ENCODE measurements at regions not wholly inside any gene's neighbourhood (a gene's known extent, or its start where the extent isn't known, plus 50 kb on each side); places are given as distances from the start of the nearest gene placed in this dataset.
"Not testable (repeated sequence)": the region's sequence is repeated elsewhere in the genome, so short reads cannot be mapped to it uniquely, and the experiment has no call there.

GRCh38 chr3:11739706-11740105 lies 96.0 kb upstream of the VGLL4 start:
- no peak for DNase-seq

- no peak for DNase-seq
These were observed 95.4 kb upstream of the VGLL4 start for GRCh38 chr3:11739123-11739522.

DNA sequence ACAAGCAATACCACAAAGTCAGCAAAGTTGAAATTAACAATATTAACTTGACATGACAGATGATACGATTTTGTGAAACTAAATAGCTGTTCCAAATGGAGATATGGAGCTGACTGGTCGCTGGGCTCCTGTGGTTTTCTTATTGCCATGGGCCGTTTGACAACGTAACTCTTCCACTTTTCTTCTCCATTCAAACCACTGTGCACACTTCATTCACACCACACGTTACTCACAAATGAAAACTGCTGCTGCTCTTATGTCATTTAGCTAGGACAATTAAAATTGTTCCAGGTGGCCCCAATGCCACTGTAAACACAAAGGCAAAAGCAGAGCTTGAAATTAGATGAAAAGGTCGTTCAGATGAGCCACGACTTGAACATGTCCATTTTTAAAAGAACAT lies 94.0 kb upstream of the VGLL4 start:
- DNase-seq: no peak

- DNase-seq: no peak
These were observed 92.6 kb upstream of the VGLL4 start for GRCh38 chr3:11736136-11736833.

DNA sequence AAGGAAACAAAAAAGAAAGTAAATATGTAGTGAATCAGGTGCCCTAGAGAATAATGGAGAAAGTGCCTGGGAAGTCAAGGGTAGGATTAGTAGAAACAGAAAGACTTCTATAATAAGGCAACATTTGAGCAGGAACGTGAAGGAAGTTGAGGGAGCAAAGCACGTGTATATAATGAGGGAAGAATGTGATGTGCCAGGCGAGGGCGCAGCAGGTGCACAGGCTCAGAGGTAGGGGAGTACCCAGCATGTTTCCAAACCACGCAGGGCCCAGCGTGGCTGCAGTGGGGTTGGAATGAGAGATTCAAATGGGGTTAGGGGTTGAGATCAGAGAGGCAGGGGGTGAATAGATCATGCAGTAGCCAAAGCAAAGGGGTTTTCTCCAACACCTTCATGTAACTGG lies 91.9 kb upstream of the VGLL4 start:
- DNase-seq: no peak

DNA sequence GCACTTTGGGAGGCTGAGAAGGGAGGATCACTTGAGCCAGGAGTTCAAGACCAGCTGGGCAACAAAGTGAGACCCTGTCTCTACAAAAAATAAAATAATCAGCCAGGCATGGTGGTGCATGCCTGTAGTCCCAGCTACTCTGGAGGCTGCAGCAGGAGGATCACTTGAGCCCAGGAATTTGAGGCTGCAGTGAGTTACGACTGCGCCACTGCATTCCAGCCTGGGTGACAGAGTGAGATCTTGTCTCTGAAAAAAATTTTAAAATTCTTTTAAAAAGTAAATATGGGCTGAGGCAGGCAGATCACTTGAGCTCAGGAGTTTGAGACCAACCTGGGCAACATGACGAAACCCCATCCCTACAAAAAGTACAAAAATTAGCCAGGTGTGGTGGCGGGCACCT lies 91.4 kb upstream of the VGLL4 start:
- DNase-seq: not testable (repeated sequence)

DNA sequence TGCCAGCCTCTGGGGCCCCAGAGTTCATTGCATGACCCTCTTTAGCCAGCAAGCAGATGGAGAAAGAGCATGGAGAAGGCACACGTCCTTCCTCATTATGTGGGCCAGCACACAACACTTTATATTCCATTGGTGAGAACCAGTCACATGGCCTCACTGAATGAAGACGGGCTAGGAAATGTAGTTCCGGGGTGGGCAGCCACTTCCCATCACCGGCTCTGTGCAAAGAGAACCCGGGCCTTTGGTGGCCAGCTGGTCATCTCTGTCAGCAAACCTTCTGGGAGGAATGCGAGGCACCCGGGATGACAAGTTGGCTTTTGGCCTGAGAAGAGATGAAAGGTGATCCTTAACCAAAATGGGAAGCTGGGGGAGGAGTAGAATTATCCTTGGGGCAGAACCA lies 90.2 kb upstream of the VGLL4 start:
- DNase-seq: no peak

DNA sequence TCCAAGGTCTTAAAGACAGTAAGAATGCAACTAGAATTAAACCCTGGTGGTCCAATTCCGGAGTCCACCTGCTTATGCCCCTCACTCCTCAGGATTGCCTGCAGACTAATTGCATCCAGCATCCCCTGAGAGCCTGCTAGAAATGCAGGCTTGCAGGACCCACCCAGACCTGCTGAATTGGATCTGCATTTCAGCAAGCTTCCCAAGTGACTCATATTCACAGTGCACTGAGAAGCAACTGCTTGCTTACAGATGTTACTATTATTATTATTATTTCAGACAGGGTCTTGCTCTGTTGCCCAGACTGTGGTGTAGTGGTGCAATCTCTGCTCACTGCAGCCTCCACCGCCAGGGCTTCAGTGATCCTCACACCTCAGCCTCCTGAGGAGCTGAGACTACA lies 83.5 kb upstream of the VGLL4 start:
- no peak for DNase-seq

DNA sequence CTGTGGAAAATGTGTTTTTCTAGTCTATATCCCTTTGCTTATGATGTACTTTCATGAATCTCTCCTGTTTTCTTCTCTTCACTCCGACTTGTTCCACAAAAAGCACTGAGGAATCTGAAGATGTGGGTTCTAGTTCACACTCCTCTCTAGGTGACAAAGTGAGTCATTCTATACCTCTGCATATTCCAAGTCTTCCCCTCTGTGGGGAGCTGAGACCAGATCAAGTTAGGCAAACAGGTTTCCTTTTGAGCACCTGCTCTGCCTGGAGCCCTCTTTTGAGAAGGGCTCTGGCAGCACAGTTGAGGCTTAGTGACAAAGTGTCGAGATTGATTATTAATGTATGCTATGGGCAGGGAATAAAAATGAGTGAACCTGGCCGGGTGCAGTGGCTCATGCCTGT lies 82.4 kb upstream of the VGLL4 start:
- no peak for DNase-seq

DNA sequence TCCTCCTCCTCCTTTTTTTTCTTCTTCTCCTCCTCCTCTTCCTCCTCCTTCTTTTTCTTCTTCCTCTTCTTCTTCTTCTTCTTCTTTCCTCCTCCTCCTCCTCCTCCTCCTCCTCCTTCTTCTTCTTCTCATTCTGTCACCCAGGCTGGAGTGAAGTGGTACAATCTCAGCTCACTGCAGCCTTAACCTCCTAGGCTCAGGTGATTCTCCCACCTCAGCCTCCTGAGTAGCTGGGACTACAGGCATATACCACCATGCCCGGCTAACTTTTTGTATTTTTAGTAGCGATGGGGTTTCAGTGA lies 81.6 kb upstream of the VGLL4 start:
- DNase-seq: not testable (repeated sequence)

- DNase-seq: no peak
These were observed 81.1 kb upstream of the VGLL4 start for GRCh38 chr3:11724615-11725339.

DNA sequence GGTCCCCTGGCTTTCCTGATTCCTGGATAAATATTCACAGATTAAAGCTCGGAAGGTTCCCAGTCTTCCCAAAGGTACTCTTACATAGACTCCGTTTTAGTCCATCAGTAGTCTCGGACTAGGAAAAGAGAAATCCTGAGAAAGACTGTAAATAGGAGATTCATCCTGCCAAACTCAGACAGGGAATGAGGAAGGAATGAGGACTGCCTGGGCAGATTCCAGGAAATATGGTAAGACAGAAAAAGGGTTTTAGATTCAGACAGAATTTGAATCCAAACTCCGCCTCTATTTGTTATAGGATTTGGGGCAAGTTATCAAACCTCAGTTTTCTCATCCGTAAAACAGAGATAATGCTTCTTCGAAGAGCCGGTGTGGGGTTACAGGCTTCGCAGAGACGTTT lies 77.8 kb upstream of the VGLL4 start:
- no peak for DNase-seq

- no peak for DNase-seq
These were observed 77.2 kb upstream of the VGLL4 start for GRCh38 chr3:11720917-11721411.

DNA sequence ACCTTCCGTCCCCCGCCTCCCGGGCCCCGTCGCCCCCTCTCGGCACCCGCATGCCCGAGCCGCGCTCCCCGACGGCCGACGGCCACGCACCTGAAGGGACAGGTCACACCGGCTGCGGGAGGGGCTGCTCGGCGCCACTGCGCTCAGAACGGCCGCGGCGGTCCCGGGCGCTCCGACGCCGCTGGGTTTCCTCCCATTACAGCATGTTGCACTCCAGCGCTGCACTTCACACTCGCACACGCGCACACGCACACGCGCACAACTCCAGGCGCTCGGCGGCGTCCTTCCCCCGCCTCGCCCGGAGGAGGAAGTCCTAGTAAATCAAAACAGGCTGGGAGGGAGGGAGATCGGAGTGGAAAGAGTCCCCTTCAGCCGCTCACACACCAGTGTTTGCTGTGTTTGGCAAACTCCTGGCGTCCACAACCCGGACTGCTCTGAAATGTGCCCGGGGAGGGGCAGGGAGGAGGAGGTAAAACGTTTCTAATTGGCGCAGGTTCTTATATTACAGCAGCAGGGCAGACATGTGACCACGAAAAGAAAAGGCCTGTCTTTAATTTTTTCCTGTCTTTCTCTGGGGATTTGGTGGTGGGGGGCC lies 76.7 kb upstream of the VGLL4 start:
- DNase-seq: peak; percentile 53

- DNase-seq: peak; percentile 64
These were observed 75.9 kb upstream of the VGLL4 start for GRCh38 chr3:11719406-11720303.

- DNase-seq: no peak
These were observed 75.1 kb upstream of the VGLL4 start for GRCh38 chr3:11718637-11719405.

GRCh38 chr3:11717768-11718636 lies 74.3 kb upstream of the VGLL4 start:
- DNase-seq: no peak

DNA sequence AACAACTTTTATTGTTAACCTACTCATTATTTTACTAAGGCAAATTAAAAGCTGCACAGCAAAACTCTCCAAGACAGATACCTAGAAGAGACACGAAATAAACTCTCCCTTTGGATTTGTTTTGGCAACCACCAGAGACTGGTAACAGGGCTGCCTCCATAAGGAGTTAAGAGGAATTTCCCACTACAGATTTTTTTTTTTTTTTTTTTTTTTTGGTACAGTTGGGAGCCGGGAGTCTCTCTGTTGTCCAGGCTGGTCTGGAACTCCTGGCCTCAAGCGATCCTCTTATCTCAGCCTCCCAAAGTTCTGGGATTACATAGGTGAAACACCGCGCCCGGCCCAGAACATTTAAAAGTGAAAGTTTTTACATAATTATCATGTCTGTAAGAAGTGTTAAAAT lies 73.6 kb upstream of the VGLL4 start:
- DNase-seq: no peak

GRCh38 chr3:11716573-11717290 lies 73.0 kb upstream of the VGLL4 start:
- no peak for DNase-seq

DNA sequence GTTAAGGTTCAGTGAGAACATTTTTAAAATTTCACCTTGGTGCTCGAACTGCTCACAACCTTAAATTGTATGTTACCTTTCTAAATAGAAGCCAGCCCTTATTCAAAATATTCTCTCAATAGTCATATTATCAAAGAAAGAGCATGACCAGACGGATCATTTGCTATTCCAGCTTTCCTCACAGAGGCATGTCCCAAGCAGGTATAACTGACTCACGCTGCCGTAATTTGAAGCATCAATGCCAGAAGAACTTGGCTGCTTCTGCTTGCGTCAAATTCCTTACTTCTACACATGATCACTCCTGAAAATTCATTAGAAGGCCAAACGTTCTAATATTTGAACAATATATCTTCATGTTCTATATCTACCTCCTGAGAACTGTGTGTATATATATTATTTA lies 69.5 kb upstream of the VGLL4 start:
- DNase-seq: no peak

GRCh38 chr3:11712646-11713045 lies 68.9 kb upstream of the VGLL4 start:
- no peak for DNase-seq
